Glutamatergic neuron (in vitro differentiated cells): ENCODE measurements at regions not wholly inside any gene's neighbourhood (a gene's known extent, or its start where the extent isn't known, plus 50 kb on each side); places are given as distances from the start of the nearest gene placed in this dataset.

ENCODE experiments used
- DNase-seq: peaks from one replicate; pipeline ENCODE4 v3.0.0; 2022
- H3K27ac Mint-ChIP-seq: one replicate; pipeline ENCODE4 v1.8.0; 2020; ENCODE audit warnings: mild to moderate bottlenecking, mixed read lengths, inconsistent platforms; ENCODE audit not compliant: unreplicated experiment
- H3K27me3 Mint-ChIP-seq: one replicate; pipeline ENCODE4 v1.8.0; 2020; ENCODE audit warnings: mild to moderate bottlenecking, moderate library complexity, mixed read lengths, inconsistent platforms; ENCODE audit not compliant: unreplicated experiment
- H3K36me3 Mint-ChIP-seq: one replicate; pipeline ENCODE4 v1.8.0; 2020; ENCODE audit warnings: mild to moderate bottlenecking, mixed read lengths, inconsistent platforms; ENCODE audit not compliant: unreplicated experiment
- H3K4me1 Mint-ChIP-seq: one replicate; pipeline ENCODE4 v1.8.0; 2020; ENCODE audit warnings: mild to moderate bottlenecking, low read depth, mixed read lengths, inconsistent platforms; ENCODE audit not compliant: unreplicated experiment
- H3K4me3 Mint-ChIP-seq: one replicate; pipeline ENCODE4 v1.8.0; 2020; ENCODE audit warnings: mild to moderate bottlenecking, mixed read lengths, inconsistent platforms; ENCODE audit not compliant: unreplicated experiment
- H3K9me3 Mint-ChIP-seq: one replicate; pipeline ENCODE4 v1.8.0; 2020; ENCODE audit warnings: mild to moderate bottlenecking, moderate library complexity, mixed read lengths, inconsistent platforms; ENCODE audit not compliant: unreplicated experiment
- TF ChIP-seq, protein P1 (sequence below): fragments of 200-600 bp; sonication (generic); IDR thresholded peaks from one replicate; pipeline ENCODE4 v1.5.0; 2021; ENCODE audit not compliant: partially characterized antibody, unreplicated experiment

DNA sequence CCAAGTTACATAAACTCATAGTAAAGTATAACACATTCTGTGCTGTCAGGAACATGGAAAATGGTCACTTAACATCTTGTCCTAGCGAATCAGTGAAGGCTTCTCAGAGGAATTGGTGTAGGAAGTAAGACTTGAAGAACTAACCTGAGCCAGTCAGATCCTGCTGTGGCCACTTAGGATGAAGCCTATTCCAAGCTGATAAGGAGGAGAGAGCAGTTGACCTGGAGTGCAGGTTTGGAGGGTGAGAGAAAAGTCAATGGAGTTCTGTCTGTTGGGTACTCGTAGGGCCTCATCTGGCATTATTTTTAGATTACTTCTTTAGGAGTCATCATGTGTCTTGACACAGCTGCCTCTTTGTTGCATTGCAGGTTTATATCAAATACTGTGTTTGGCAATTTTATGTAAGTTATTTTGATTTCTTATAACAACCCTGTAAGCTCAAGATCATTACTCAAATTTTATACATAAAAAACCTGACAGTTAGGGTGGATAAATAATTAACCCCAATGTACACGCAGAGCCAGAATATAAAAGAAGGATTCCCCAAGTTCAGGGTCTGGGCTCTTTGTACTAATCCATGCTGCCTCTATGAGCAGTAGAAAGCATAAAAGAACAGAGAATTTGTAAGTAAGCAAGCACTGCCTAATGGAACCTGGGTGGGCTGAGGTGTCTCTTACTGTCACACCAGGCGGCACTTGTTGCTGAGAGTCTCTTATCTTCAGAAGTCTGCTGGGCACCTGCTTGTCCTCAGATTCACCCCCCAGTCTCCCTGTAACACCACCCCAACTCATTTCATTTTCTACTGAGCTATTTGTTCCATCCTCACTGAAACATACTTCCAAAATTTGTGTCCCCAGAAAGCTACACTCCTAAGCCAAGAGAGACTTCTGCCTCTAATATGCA is 252.1 kb upstream of the NT5C1B start:
- Mint-ChIP-seq H3K27ac (no peak overlapping the region), H3K4me1 (no peaks in the 10 kb centered on the region), H3K9me3 (no peaks in the 10 kb centered on the region), H3K4me3 (no peak overlapping the region), H3K36me3 (no peaks in the 10 kb centered on the region), H3K27me3 (no peaks in the 10 kb centered on the region)
- no peak for DNase-seq
- TF ChIP-seq, protein P1, sequence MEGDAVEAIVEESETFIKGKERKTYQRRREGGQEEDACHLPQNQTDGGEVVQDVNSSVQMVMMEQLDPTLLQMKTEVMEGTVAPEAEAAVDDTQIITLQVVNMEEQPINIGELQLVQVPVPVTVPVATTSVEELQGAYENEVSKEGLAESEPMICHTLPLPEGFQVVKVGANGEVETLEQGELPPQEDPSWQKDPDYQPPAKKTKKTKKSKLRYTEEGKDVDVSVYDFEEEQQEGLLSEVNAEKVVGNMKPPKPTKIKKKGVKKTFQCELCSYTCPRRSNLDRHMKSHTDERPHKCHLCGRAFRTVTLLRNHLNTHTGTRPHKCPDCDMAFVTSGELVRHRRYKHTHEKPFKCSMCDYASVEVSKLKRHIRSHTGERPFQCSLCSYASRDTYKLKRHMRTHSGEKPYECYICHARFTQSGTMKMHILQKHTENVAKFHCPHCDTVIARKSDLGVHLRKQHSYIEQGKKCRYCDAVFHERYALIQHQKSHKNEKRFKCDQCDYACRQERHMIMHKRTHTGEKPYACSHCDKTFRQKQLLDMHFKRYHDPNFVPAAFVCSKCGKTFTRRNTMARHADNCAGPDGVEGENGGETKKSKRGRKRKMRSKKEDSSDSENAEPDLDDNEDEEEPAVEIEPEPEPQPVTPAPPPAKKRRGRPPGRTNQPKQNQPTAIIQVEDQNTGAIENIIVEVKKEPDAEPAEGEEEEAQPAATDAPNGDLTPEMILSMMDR, result no peak

DNA sequence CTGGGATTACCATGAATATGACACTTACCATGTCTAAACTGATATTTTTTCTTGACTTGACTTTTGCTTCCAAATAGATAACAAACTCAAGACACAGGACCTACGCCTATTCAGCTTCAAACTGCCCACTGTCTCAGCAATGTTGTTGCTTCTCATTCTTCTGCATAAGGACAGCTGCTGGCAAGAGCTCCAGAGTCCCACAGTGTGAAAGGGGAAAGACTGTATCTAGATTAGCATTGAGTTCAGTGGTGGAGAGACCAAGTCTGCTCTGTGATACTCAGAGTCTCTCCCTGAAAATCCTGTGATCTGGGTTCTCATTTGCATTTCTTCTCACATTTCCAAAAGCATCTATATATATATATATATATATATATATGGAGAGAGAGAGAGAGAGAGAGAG is 247.9 kb upstream of the NT5C1B start:
- H3K27ac Mint-ChIP-seq, result no peak overlapping the region
- DNase-seq, result no peak
- H3K36me3 Mint-ChIP-seq, result no peaks in the 10 kb centered on the region
- TF ChIP-seq, protein P1, result no peak
- H3K4me3 Mint-ChIP-seq, result no peak overlapping the region
- no peaks in the 10 kb centered on the region for H3K9me3 Mint-ChIP-seq
- H3K27me3 Mint-ChIP-seq, result peaks cover 1% of the 10 kb centered on the region
- H3K4me1 Mint-ChIP-seq, result no peaks in the 10 kb centered on the region

DNA sequence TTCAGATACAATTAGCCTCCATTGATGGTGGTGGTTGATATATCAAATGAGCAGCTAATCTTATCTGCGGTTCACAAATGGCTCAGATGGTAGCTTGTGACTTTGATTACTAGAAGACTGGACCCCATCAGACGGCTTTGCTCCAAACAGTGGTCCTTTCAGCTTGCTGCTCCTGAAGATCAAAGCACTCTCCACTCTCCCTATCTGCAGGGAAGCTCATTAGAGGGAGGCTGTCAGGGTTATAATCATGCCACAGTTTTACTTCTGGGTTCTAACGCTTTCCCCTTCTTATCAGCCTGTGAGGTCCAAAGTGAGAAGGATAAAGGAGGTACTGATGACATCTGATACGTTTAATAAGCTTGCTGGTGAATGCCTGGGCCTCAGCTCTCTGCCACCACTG is 247.1 kb upstream of the NT5C1B start:
- Mint-ChIP-seq H3K27me3 (peaks cover 1% of the 10 kb centered on the region), H3K27ac (no peak overlapping the region), H3K36me3 (no peaks in the 10 kb centered on the region), H3K4me3 (no peak overlapping the region), H3K4me1 (no peaks in the 10 kb centered on the region), H3K9me3 (no peaks in the 10 kb centered on the region)
- TF ChIP-seq, protein P1, result no peak
- no peak for DNase-seq

DNA sequence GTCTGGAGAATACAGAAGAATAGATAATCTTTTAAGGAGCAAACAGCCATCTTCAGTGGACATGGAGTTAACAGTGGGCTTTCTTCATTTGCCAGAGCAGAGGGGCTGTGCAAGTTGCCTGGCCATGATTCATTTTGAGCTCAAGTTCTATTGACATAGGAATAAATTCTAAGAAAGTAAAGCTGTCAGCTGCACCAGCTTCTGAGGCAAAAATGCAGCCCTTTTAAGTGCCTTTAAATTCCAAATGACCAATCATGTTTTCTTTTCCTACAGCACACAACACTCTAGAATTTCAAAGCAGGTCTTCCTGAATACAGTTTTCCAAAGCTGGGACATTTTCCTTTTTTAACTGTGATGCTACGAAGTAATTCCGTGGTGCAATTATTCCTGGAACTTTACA is 246.4 kb upstream of the NT5C1B start:
- Mint-ChIP-seq H3K27ac (no peak overlapping the region), H3K27me3 (peaks cover 1% of the 10 kb centered on the region), H3K36me3 (no peaks in the 10 kb centered on the region), H3K4me1 (no peaks in the 10 kb centered on the region), H3K4me3 (no peak overlapping the region), H3K9me3 (no peaks in the 10 kb centered on the region)
- TF ChIP-seq, protein P1, result no peak
- DNase-seq, result no peak

DNA sequence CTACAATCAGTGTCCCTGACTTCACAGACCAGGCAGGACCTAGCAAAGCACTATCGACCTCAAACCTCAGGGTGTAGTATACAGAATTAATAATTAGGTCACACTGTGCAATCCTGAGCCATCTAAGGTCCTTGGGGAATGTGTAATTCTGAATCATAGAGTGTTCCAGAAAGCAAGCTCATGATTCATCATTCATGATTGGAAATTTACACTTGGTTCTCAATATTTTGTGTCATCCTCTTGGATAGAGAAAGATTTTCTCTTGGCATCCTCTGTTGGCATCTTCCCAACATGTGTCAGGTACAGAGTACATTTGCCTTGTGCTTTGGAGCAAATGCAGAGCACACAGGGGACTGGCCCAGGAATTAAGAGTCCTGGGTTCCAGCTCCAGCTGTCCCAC is 245.0 kb upstream of the NT5C1B start:
- H3K4me3 Mint-ChIP-seq, result no peak overlapping the region
- H3K27me3 Mint-ChIP-seq, result peaks cover 1% of the 10 kb centered on the region
- no peaks in the 10 kb centered on the region for H3K36me3 Mint-ChIP-seq
- H3K9me3 Mint-ChIP-seq, result no peaks in the 10 kb centered on the region
- H3K4me1 Mint-ChIP-seq, result no peaks in the 10 kb centered on the region
- TF ChIP-seq, protein P1, result no peak
- H3K27ac Mint-ChIP-seq, result no peak overlapping the region
- no peak for DNase-seq
